ENCODE measurements at regions not wholly inside any gene's neighbourhood (a gene's known extent, or its start where the extent isn't known, plus 50 kb on each side); places are given as distances from the start of the nearest gene placed in this dataset.

GRCh38 chr17:34010534-34010933 is 244.6 kb upstream of the CCL2 start:
- ChIA-PET CTCF (no interaction called here), POLR2A (ENCODE audit: unreplicated experiment) (no interaction called here)
- intact Hi-C loops (cut with micrococcal nuclease) (no loop called here), in situ Hi-C loops (cut with MboI; ENCODE audit: low sequenced_read_pairs) (no loop called here), dilution Hi-C loops (cut with HindIII; ENCODE audit: low sequenced_read_pairs, unreplicated experiment) (no loop called here)
- Histone ChIP-seq H4K20me1 (ENCODE audit: insufficient read depth, low read length) (no peaks in the 10 kb centered on the region), H3K18ac (ENCODE audit: low read depth, low read length) (no peak overlapping the region), H3K14ac (replicated peaks; ENCODE audit: low read depth, low read length) (no peak overlapping the region), H3K27me3 (ENCODE audit: control insufficient read depth, insufficient read depth, low read length) (no peaks in the 10 kb centered on the region), H3K27ac (ENCODE audit: insufficient read depth, low read length) (no peak overlapping the region), H2AK5ac (ENCODE audit: low read depth, low read length) (no peak overlapping the region), H3K9ac (ENCODE audit: low read depth, low read length) (no peak overlapping the region), H3K9me1 (ENCODE audit: insufficient read depth, low read length) (no peaks in the 10 kb centered on the region), H4K8ac (ENCODE audit: low read depth in 2 of 2, low read length in 2 of 2) (no peak overlapping the region), H3K79me1 (ENCODE audit: low read depth in 1 of 2, low read length in 2 of 2) (no peaks in the 10 kb centered on the region), H2AFZ (replicated peaks; ENCODE audit: low read length, poor library complexity) (no peak overlapping the region), H2BK5ac (ENCODE audit: low read depth, low read length, poor library complexity, severe bottlenecking) (no peak overlapping the region), H3K9me3 (ENCODE audit: control insufficient read depth, insufficient read depth, low read length) (peaks cover 8% of the 10 kb centered on the region; the same call in 1 of the 2 replicates), H2AK9ac (replicated peaks; ENCODE audit: low read depth, low read length, poor library complexity) (no peak overlapping the region), H2BK20ac (ENCODE audit: low read depth, low read length) (no peak overlapping the region), H3K23ac (ENCODE audit: low read depth, low read length) (no peak overlapping the region), H4K91ac (ENCODE audit: insufficient read depth, low read depth, low read length) (no peak overlapping the region), H3K4me3 (ENCODE audit: insufficient read depth, low read depth, low read length) (no peak overlapping the region), H2BK120ac (ENCODE audit: low read depth, low read length) (no peak overlapping the region), H3K4me1 (ENCODE audit: control insufficient read depth, insufficient read depth, low read length) (no peaks in the 10 kb centered on the region), H2BK15ac (ENCODE audit: low read depth, low read length) (no peak overlapping the region), H4K5ac (ENCODE audit: low read depth, low read length) (no peak overlapping the region), H3K4ac (ENCODE audit: low read depth, low read length) (no peak overlapping the region), H3K56ac (ENCODE audit: extremely low read depth, insufficient read depth, low read length) (no peak overlapping the region), H3K4me2 (ENCODE audit: low read depth, low read length) (no peak overlapping the region), H3K36me3 (ENCODE audit: control insufficient read depth, insufficient read depth, low read length) (no peaks in the 10 kb centered on the region)
- TF ChIP-seq BHLHE40 (IDR thresholded peaks at IDR 0.05; ENCODE audit: low read depth, low read length) (no peak), USF2 (IDR thresholded peaks at IDR 0.05; ENCODE audit: low read depth, low read length) (no peak), RFX5 (IDR thresholded peaks at IDR 0.05; ENCODE audit: low read depth, low read length) (no peak), CTCF (conservative IDR thresholded peaks at IDR 0.05; ENCODE audit: low read depth, low read length) (no peak), ELK1 (IDR thresholded peaks at IDR 0.05; ENCODE audit: borderline replicate concordance, low read depth, low read length) (no peak), RCOR1 (IDR thresholded peaks at IDR 0.05; ENCODE audit: insufficient replicate concordance, low read length) (no peak), NFE2L2 (IDR thresholded peaks at IDR 0.05; ENCODE audit: low read depth, low read length) (no peak), CEBPB (IDR thresholded peaks at IDR 0.05; ENCODE audit: low read depth, low read length) (no peak), FOS (IDR thresholded peaks at IDR 0.05; ENCODE audit: low read depth, low read length) (no peak), MAZ (IDR thresholded peaks at IDR 0.05; ENCODE audit: borderline replicate concordance, low read depth, low read length) (no peak), MXI1 (IDR thresholded peaks at IDR 0.05; ENCODE audit: borderline replicate concordance, low read depth, low read length) (no peak), POLR2A (IDR thresholded peaks at IDR 0.05; ENCODE audit: low read depth, low read length) (no peak), RAD21 (IDR thresholded peaks at IDR 0.05; ENCODE audit: low read length) (no peak), CHD1 (IDR thresholded peaks at IDR 0.05; ENCODE audit: low read depth, low read length) (no peak), MAFK (IDR thresholded peaks at IDR 0.05; ENCODE audit: low read depth, low read length) (no peak), SMC3 (IDR thresholded peaks at IDR 0.05; ENCODE audit: low read depth, low read length) (no peak)
- WGBS, 2 experiments (ENCODE audit: extremely low coverage in 2 of 2, insufficient read length in 1 of 2): 20% methylated on average over 1 of the region's 2 CpGs; no CpG with 5 or more reads in 1 of the 2 experiments
- ATAC-seq (ENCODE audit: low read depth): no peak
- BruUV-seq (replicated peaks): no TSS peak
- no peak for DNase-seq

Data from IMR-90 (cell line).